Stimulated activated CD4-positive, alpha-beta T cell treated with anti-CD3 and anti-CD28 coated beads, Interleukin-15, amount 100 ng/mL, for 24 hours (primary cell): ENCODE measurements at regions not wholly inside any gene's neighbourhood (a gene's known extent, or its start where the extent isn't known, plus 50 kb on each side); places are given as distances from the start of the nearest gene placed in this dataset.
"Not testable (repeated sequence)": the region's sequence is repeated elsewhere in the genome, so short reads cannot be mapped to it uniquely, and the experiment has no call there.

Source experiments
- DNase-seq: peaks from one replicate; pipeline ENCODE4 v3.0.0-alpha.2; 2020

- DNase-seq = no peak
These were observed 766.3 kb downstream of the DNAJB9 start for GRCh38 chr7:109335951-109336350.

- DNase-seq = no peak
These were observed 766.9 kb downstream of the DNAJB9 start for GRCh38 chr7:109336531-109336930.

GRCh38 chr7:109343678-109344077 is 774.0 kb downstream of the DNAJB9 start:
- DNase-seq = no peak

DNA sequence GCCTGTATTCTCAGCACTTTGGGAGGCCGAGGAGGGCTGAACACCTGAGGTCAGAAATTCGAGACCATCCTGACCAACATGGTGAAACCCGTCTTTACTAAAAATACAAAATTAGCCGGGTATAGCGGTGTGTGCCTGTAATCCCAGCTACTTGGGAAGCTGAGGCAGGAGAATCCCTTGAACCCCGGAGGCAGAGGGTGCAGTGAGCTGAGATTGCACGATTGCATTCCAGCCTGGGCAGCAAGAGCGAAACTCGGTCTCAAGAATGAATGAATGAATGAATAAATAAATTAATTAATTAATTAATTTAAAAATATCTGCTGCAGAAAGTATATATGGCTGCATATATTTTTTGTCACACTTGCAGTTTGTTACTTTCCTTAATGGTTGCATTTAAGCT is 781.8 kb downstream of the DNAJB9 start:
- DNase-seq = no peak

GRCh38 chr7:109354000-109354399 is 784.3 kb downstream of the DNAJB9 start:
- DNase-seq = no peak

DNA sequence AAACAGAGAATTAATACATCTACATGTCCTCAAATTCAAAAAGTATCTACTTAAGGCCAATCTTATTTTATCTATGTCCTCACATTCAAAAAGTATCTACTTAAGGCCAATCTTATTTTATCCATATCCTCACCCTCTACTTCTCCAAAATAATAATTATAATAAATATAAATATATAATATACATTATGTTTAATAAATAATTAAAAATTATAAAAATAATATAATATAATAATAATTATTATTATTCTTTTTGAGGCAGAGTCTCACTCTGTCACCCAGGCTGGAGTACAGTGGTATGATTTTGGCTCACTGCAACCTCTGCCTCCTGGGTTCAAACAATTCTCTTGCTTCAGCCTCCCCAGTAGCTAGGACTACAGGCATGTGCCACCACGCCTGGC is 784.9 kb downstream of the DNAJB9 start:
- no peak for DNase-seq

GRCh38 chr7:109375823-109376222 is 806.1 kb downstream of the DNAJB9 start:
- DNase-seq = no peak

GRCh38 chr7:109376576-109376975 is 806.9 kb downstream of the DNAJB9 start:
- DNase-seq = no peak

DNA sequence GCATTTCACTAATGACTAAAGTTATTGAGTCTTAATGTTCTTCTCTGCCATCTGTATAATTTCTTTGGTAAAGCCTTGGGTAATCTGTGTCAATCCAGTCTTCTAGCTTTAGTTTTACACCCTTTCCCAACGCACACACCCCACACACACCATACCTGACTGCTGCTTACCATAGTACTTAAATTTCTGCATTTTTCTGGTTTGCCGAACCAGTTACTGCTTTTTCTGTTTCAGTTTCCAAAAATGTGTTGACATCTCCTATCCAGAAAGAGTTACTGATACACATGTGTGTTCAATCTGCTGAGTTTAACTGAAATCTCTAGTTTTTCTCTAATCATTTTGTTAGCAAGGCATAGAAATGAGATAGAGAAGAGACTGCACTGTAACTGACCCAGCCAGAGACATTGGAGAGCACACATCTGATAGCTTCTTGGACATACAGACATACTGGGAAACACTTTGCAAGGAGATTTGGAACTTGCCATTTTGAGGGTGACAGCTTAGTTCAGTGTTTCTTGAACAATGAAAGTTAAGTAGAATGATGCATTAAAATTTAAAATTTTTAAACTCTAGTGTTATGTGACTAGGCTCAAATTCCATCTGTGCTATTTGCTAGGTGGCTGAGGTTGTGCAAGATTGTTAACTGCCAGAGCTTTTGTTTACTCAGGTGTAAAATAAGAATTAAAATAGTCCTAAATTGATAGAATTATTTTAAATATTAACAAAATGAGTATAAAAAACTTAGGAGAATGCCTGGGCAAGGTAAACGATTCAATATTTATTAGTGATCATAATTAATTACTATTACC is 807.6 kb downstream of the DNAJB9 start:
- DNase-seq = no peak

DNA sequence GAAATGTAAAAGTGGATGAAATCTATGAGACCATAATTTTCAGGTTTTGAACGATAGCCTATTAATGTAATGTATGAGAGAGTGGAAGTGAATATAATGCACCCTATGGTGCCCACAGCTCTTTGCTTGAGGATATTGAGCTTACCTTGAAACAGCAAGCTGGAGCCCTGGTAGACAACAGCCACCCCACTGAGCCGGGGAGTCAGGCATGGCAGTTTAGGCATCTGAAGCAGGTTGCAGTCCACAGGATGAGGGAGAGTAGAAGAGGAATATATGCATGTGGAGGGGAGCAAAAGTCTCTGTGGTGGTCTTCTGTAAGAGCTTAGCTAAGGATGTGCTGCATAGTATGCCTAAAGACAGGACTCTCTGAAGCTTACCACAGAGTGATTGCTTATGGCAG is 817.3 kb downstream of the DNAJB9 start:
- no peak for DNase-seq

GRCh38 chr7:109387530-109387929 is 817.9 kb downstream of the DNAJB9 start:
- DNase-seq = no peak

- DNase-seq = no peak
These were observed 821.6 kb downstream of the DNAJB9 start for GRCh38 chr7:109391240-109391639.

GRCh38 chr7:109402107-109402506 is 832.4 kb downstream of the DNAJB9 start:
- no peak for DNase-seq

GRCh38 chr7:109407756-109408155 is 838.1 kb downstream of the DNAJB9 start:
- no peak for DNase-seq

- DNase-seq = no peak
These were observed 868.3 kb downstream of the DNAJB9 start for GRCh38 chr7:109437957-109438356.

DNA sequence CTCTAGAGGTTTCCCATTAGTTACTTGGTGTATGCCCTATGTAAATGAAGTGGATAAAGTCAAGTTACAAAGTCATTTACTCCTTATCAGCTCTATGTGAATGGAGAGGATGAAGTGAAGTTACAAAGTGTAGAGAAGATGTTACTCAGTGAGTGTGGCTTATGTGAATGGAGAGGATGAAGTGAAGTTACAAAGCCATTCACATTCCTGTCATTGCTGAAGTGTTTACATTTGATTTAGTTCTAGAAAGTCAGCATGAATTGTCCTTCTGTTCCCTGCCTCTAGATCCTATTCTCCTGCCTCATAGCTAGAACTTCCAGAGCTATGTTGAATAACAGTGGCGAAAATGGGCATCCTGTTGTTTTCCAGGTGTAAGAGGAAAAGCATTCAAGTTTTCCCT is 880.1 kb downstream of the DNAJB9 start:
- DNase-seq = no peak

- no peak for DNase-seq
These were observed 886.4 kb downstream of the DNAJB9 start for GRCh38 chr7:109456116-109456515.

DNA sequence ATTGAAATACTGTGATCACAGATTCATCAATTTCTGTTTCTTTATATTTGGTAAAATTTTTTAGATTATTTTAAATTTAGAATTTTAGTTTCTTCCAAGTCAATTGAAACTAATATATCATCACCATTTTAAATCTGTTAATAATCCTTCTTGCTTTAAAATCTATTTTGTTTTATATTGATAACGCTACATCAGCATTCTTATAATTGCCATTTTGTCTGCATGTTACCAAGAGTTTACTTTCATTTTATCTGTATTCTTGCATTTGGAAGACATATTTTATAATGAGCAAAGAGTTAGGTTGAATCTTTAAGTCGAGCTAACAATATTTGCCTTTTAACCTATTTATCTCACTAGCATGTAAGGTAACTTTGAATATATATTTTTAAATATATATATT is 890.6 kb downstream of the DNAJB9 start:
- no peak for DNase-seq

GRCh38 chr7:109462171-109462570 is 892.5 kb downstream of the DNAJB9 start:
- no peak for DNase-seq

DNA sequence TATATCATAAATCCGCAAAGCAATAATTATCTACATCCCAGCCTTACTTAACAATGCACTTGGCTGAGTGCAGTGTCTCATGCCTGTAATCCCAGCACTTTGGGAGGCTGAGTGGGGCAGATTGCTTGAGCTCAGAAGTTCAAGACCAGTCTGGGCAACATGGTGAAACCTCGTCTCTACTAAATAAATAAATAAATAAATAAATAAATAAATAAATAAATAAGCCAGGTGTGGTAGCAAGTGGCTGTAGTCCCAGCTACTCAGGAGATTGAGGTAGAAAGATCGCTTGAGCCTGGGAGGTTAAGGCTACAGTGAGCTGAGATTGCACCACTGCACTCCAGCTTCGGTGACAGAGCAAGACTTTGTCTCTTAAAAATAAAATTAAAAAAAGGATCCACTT is 898.1 kb downstream of the DNAJB9 start:
- not testable (repeated sequence) for DNase-seq

DNA sequence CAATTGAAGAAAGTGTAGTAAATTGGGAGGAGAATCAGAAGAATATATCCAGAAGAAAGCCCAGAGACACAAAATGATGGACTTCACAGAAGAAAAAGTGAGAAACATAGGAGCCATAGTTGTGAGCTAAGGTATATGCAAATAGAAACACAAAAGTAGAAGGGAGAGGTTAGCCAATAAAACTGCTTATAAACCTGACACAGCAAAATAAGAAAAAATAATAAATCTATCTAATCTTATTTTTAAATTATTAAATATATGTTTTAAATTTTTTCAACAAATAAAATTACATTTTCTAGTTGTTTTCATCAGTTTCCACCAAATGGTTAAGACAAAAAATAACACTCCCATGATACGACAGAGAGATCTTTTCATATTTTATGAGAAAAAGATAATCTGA is 903.5 kb downstream of the DNAJB9 start:
- no peak for DNase-seq

DNA sequence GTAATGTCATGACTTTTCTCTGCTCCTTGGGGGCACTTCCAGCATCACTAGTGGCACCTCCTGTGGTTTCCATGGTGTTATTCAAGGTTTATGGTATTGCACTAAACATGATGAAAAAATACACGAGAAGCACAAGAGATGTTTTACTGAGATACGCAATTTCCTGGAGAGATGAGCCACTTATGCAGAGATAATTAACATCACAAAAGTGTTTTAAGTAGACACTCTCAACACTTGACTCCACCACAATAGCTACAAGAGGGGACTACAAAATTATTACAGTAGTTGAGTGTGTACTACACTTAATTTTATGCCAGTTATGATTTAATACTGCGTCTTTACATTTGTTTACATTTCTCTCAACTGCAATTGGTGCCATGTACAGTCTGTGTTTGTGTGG is 906.7 kb downstream of the DNAJB9 start:
- DNase-seq = no peak

- no peak for DNase-seq
These were observed 909.7 kb downstream of the DNAJB9 start for GRCh38 chr7:109479388-109479787.

GRCh38 chr7:109490607-109491006 is 920.9 kb downstream of the DNAJB9 start:
- not testable (repeated sequence) for DNase-seq

- no peak for DNase-seq
These were observed 927.4 kb downstream of the DNAJB9 start for GRCh38 chr7:109497053-109497452.
